H1 (cell line): ENCODE measurements at regions not wholly inside any gene's neighbourhood (a gene's known extent, or its start where the extent isn't known, plus 50 kb on each side); places are given as distances from the start of the nearest gene placed in this dataset.
A peak's percentile ranks its signal among the peaks of the same experiment; 100 is the strongest.

ENCODE experiments used
- CTCF ChIA-PET: fragments of 300-600 bp; sonication (Branson Sonifier 250); formaldehyde crosslinking; loops from one replicate; lab custom pipeline; 2021; ENCODE audit not compliant: partially characterized antibody; lab: Charles Lee
- POLR2A ChIA-PET: fragments of 300-600 bp; sonication (Branson Sonifier 250); formaldehyde crosslinking; loops from one replicate; lab custom pipeline; 2021; ENCODE audit warnings: inconsistent platforms; ENCODE audit not compliant: partially characterized antibody; lab: Charles Lee
- DNase-seq, 2 experiments: peaks; one replicate each; pipeline versions ENCODE4 v3.0.0 to v3.0.0-alpha.2; 2010 to 2022; ENCODE audit warnings: low spot score in 2 of 2, low read depth in 1 of 2, mixed read lengths in 1 of 2
- FAIRE-seq: peaks from 2 replicates; lab custom pipeline; 2011; peaks lifted over from hg19 to GRCh38; lab: Jason Lieb, UNC
- H2AFZ ChIP-seq: 2 replicates; pipeline ENCODE4 v1.8.1; 2012; ENCODE audit warnings: low read length, inconsistent platforms
- H2AK5ac ChIP-seq: 2 replicates; pipeline ENCODE4 v1.6.1; 2013; ENCODE audit warnings: low read depth, low read length
- H2BK120ac ChIP-seq: replicated peaks from 2 replicates; pipeline ENCODE3; 2013; ENCODE audit warnings: low read depth, low read length, inconsistent platforms
- H2BK12ac ChIP-seq: 2 replicates; pipeline ENCODE4 v1.6.1; 2013; ENCODE audit warnings: low read depth, low read length
- H2BK15ac ChIP-seq: 2 replicates; pipeline ENCODE4 v1.6.1; 2013; ENCODE audit warnings: low read length
- H2BK20ac ChIP-seq: 2 replicates; pipeline ENCODE4 v1.6.1; 2013; ENCODE audit warnings: low read length
- H2BK5ac ChIP-seq: 2 replicates; pipeline ENCODE4 v1.6.1; 2013; ENCODE audit warnings: low read depth, low read length
- H3K14ac ChIP-seq: 2 replicates; pipeline ENCODE4 v1.6.1; 2013; ENCODE audit warnings: inconsistent platforms; ENCODE audit not compliant: insufficient read length
- H3K18ac ChIP-seq: 2 replicates; pipeline ENCODE4 v1.6.1; 2013; ENCODE audit warnings: low read length; ENCODE audit errors: extremely low read depth
- H3K23ac ChIP-seq: 2 replicates; pipeline ENCODE4 v1.6.1; 2013; ENCODE audit warnings: inconsistent platforms; ENCODE audit not compliant: insufficient read length
- H3K23me2 ChIP-seq: 2 replicates; pipeline ENCODE4 v1.6.1; 2013; ENCODE audit warnings: low read depth, low read length
- H3K27ac ChIP-seq: 2 replicates; pipeline ENCODE4 v1.6.1; 2011; ENCODE audit warnings: low read depth, low read length, inconsistent platforms
- H3K27me3 ChIP-seq, 4 experiments: replicated peaks in 1 of 4; 1 replicate in 1 of 4; 2 replicates in 3 of 4; pipeline versions ENCODE4 v1.6.1 to v1.8.1; 2011 to 2013; ENCODE audit warnings: low read length in 3 of 4, mild to moderate bottlenecking in 3 of 4, inconsistent platforms in 2 of 4, mixed read lengths in 2 of 4, moderate library complexity in 1 of 4; ENCODE audit not compliant: control insufficient read depth in 3 of 4, insufficient read depth in 3 of 4; ENCODE audit errors: extremely low read depth in 1 of 4
- H3K36me3 ChIP-seq, 4 experiments: 2 replicates each; pipeline versions ENCODE4 v1.6.1 to v1.8.1; 2011 to 2013; ENCODE audit warnings: mild to moderate bottlenecking in 4 of 4, low read length in 3 of 4, moderate library complexity in 2 of 4, control low read depth in 1 of 4, inconsistent platforms in 1 of 4; ENCODE audit not compliant: insufficient read depth in 4 of 4, control insufficient read depth in 2 of 4
- H3K4ac ChIP-seq: replicated peaks from 2 replicates; pipeline ENCODE3; 2013; ENCODE audit warnings: low read length, low read depth, mixed read lengths, inconsistent platforms; ENCODE audit not compliant: insufficient read length
- H3K4me1 ChIP-seq, 4 experiments: replicated peaks in 1 of 4; 1 replicate in 1 of 4; 2 replicates in 3 of 4; pipeline versions ENCODE4 v1.6.1 to v1.8.1; 2011 to 2013; ENCODE audit warnings: low read length in 3 of 4, inconsistent platforms in 2 of 4, mixed read lengths in 1 of 4; ENCODE audit not compliant: insufficient read depth in 4 of 4, control insufficient read depth in 3 of 4
- H3K4me2 ChIP-seq, 2 experiments: 2 replicates each; pipeline versions ENCODE4 v1.6.1 to v1.8.1; 2011 to 2013; ENCODE audit warnings: low read depth in 2 of 2, low read length in 2 of 2, control low read depth in 1 of 2, inconsistent platforms in 1 of 2, mild to moderate bottlenecking in 1 of 2; ENCODE audit not compliant: insufficient read depth in 1 of 2
- H3K4me3 ChIP-seq, 4 experiments: fragments of 200-600, 300-600 bp in 1 of 4; sonication (generic), shearing (Covaris generic), sonication (Bioruptor Twin) in 1 of 4; 2 replicates each; pipeline versions ENCODE4 v1.5.1 to v1.8.1; 2011 to 2016; ENCODE audit warnings: low read length in 4 of 4, low read depth in 3 of 4, control low read depth in 2 of 4, inconsistent platforms in 2 of 4, mild to moderate bottlenecking in 2 of 4, mixed read lengths in 1 of 4, moderate library complexity in 1 of 4; ENCODE audit not compliant: insufficient read depth in 2 of 4; ENCODE audit errors: extremely low read depth in 1 of 4
- H3K56ac ChIP-seq: replicated peaks from 2 replicates; pipeline ENCODE3; 2013; ENCODE audit warnings: low read depth, mild to moderate bottlenecking, mixed read lengths, low read length, inconsistent platforms; ENCODE audit not compliant: insufficient read length
- H3K79me1 ChIP-seq: 2 replicates; pipeline ENCODE4 v1.6.1; 2013; ENCODE audit warnings: low read depth, low read length, control low read depth
- H3K79me2 ChIP-seq, 2 experiments: 2 replicates each; pipeline versions ENCODE4 v1.6.1 to v1.8.1; 2012 to 2013; ENCODE audit warnings: low read length in 2 of 2, mild to moderate bottlenecking in 2 of 2, inconsistent platforms in 1 of 2; ENCODE audit not compliant: insufficient read depth in 2 of 2, control insufficient read depth in 1 of 2
- H3K9ac ChIP-seq, 4 experiments: replicated peaks in 1 of 4; 1 replicate in 1 of 4; 2 replicates in 3 of 4; pipeline versions ENCODE4 v1.6.1 to v1.8.1; 2011 to 2013; ENCODE audit warnings: low read depth in 3 of 4, low read length in 3 of 4, control low read depth in 2 of 4, mild to moderate bottlenecking in 2 of 4, moderate library complexity in 2 of 4, inconsistent platforms in 1 of 4; ENCODE audit errors: extremely low read depth in 1 of 4
- H3K9me3 ChIP-seq, 2 experiments: 2 replicates each; pipeline versions ENCODE4 v1.6.1 to v1.8.1; 2012 to 2013; ENCODE audit warnings: mild to moderate bottlenecking in 2 of 2, moderate library complexity in 2 of 2, control low read depth in 1 of 2, inconsistent platforms in 1 of 2, low read depth in 1 of 2, low read length in 1 of 2, mixed read lengths in 1 of 2; ENCODE audit not compliant: insufficient read depth in 2 of 2
- H4K20me1 ChIP-seq, 2 experiments: replicated peaks in 1 of 2; 2 replicates each; pipeline versions ENCODE3 to v1.8.1; 2011 to 2013; ENCODE audit warnings: inconsistent platforms in 2 of 2, low read length in 2 of 2, mild to moderate bottlenecking in 1 of 2; ENCODE audit not compliant: insufficient read depth in 2 of 2, control insufficient read depth in 1 of 2
- H4K5ac ChIP-seq: 2 replicates; pipeline ENCODE4 v1.6.1; 2013; ENCODE audit warnings: low read length, low read depth, mixed read lengths, inconsistent platforms; ENCODE audit not compliant: insufficient read length
- H4K8ac ChIP-seq: 2 replicates; pipeline ENCODE4 v1.8.0; 2013; ENCODE audit warnings: mild to moderate bottlenecking, moderate library complexity, low read length, inconsistent platforms; ENCODE audit not compliant: insufficient read depth; ENCODE audit errors: extremely low read depth
- H4K91ac ChIP-seq: replicated peaks from 2 replicates; pipeline ENCODE3; 2013; ENCODE audit warnings: low read length, mixed read lengths, inconsistent platforms; ENCODE audit not compliant: insufficient read length
- KDM5A ChIP-seq: fragments of 200-600 bp; IDR thresholded peaks from 2 replicates; pipeline ENCODE4 v1.7.1; 2012; ENCODE audit warnings: mild to moderate bottlenecking, low read length, inconsistent platforms, mixed read lengths
- POU5F1 ChIP-seq: IDR thresholded peaks from 2 replicates; pipeline ENCODE4 v1.6.1; 2011; ENCODE audit warnings: low read depth, mild to moderate bottlenecking, low read length, moderate library complexity
- SP1 ChIP-seq: IDR thresholded peaks from 2 replicates; pipeline ENCODE4 v1.6.1; 2011; ENCODE audit warnings: low read depth, low read length
- WGBS, 2 experiments: shearing (Covaris generic) in 1 of 2; methylation state at CpG; one replicate each; pipeline versions ENCODE4 v1.1.6 to v1.1.7; 2013 to 2015; ENCODE audit warnings: low lambda C conversion rate in 2 of 2, mixed read lengths in 2 of 2, inconsistent platforms in 1 of 2, low coverage in 1 of 2, missing lambda C conversion rate in 1 of 2; ENCODE audit not compliant: insufficient replicate concordance in 2 of 2, insufficient coverage in 1 of 2, insufficient read length in 1 of 2; ENCODE audit errors: extremely low coverage in 1 of 2, missing lambda C conversion rate in 1 of 2; 5-methylcytosine and 5-hydroxymethylcytosine counted together

GRCh38 chrX:101729986-101730385 lies 70.3 kb upstream of the ARMCX2 start:
- no peaks in the 10 kb centered on the region for H3K23me2 ChIP-seq
- no peak overlapping the region for H2AK5ac ChIP-seq
- no peak overlapping the region for H4K8ac ChIP-seq
- no peak overlapping the region for H4K91ac ChIP-seq
- no peak overlapping the region for H3K18ac ChIP-seq
- no peak overlapping the region for H3K14ac ChIP-seq
- peak overlapping the region in 1 of 4 experiments; percentile 21; a peak in 1 of 8 replicates for H3K4me3 ChIP-seq
- 0 out of 2 replicates have a peak, but pooled peaks have one; percentile 40 for TF ChIP-seq POU5F1
- no peak for TF ChIP-seq KDM5A
- TF ChIP-seq SP1: 0 out of 2 replicates have a peak, but pooled peaks have one; percentile 42
- H2BK5ac ChIP-seq: no peak overlapping the region
- no peak overlapping the region for H2AFZ ChIP-seq
- no peak overlapping the region for H4K5ac ChIP-seq
- no peaks in the 10 kb centered on the region for H3K27me3 ChIP-seq
- no peaks in the 10 kb centered on the region for H3K79me1 ChIP-seq
- no peak overlapping the region for H2BK12ac ChIP-seq
- H3K56ac ChIP-seq: no peak overlapping the region
- ChIA-PET POLR2A (no interaction called here), CTCF (no interaction called here)
- no peaks in the 10 kb centered on the region for H3K79me2 ChIP-seq
- no peaks in the 10 kb centered on the region for H4K20me1 ChIP-seq
- no peak overlapping the region for H2BK120ac ChIP-seq
- H3K4me1 ChIP-seq: peaks cover 0 to 3% (median 0%) of the 10 kb centered on the region in 4 experiments; a peak in 1 of 7 replicates
- peak overlapping the region in 1 of 2 experiments; percentile 7; a peak in 2 of 4 replicates for H3K4me2 ChIP-seq
- 50% methylated on average over 1 of the region's 1 CpG; no CpG with 5 or more reads in 1 of the 2 experiments for WGBS, 2 experiments
- no peak overlapping the region for H3K4ac ChIP-seq
- no peak overlapping the region for H2BK20ac ChIP-seq
- no peaks in the 10 kb centered on the region for H3K9me3 ChIP-seq
- no peak overlapping the region for H3K9ac ChIP-seq
- H3K36me3 ChIP-seq: no peaks in the 10 kb centered on the region
- no peak overlapping the region for H2BK15ac ChIP-seq
- no peak overlapping the region for H3K23ac ChIP-seq
- H3K27ac ChIP-seq: no peak overlapping the region
- FAIRE-seq (no peak), DNase-seq (no peak)
